PFSK-1 (cell line): ENCODE measurements at regions not wholly inside any gene's neighbourhood (a gene's known extent, or its start where the extent isn't known, plus 50 kb on each side); places are given as distances from the start of the nearest gene placed in this dataset.

Experiments
- FOXP2 ChIP-seq: optimal IDR thresholded peaks from 2 replicates; pipeline ENCODE3; 2011; ENCODE audit warnings: borderline replicate concordance, control low read depth, inconsistent platforms; ENCODE audit not compliant: insufficient read depth; ENCODE audit errors: extremely low read length, extremely low read depth
- POLR2AphosphoS5 ChIP-seq: IDR thresholded peaks from 2 replicates; pipeline ENCODE4 v1.6.1; 2012; ENCODE audit warnings: low read depth, mild to moderate bottlenecking, control low read depth, low read length, moderate library complexity
- SIN3A ChIP-seq: IDR thresholded peaks from 2 replicates; pipeline ENCODE4 v1.6.1; 2012; ENCODE audit warnings: mild to moderate bottlenecking, low read length, moderate library complexity, borderline replicate concordance; ENCODE audit not compliant: insufficient read depth
- TAF1 ChIP-seq: IDR thresholded peaks from 2 replicates; pipeline ENCODE4 v1.6.1; 2012; ENCODE audit warnings: low read length, control low read depth, borderline replicate concordance; ENCODE audit not compliant: insufficient read depth
- TF ChIP-seq, protein P1 (sequence below), 2 experiments: IDR thresholded peaks; 2 replicates each; pipeline versions ENCODE4 v1.6.1 to v1.8.0; 2011 to 2012; ENCODE audit warnings: low read depth in 2 of 2, low read length in 2 of 2, control low read depth in 1 of 2, inconsistent platforms in 1 of 2, mild to moderate bottlenecking in 1 of 2, moderate library complexity in 1 of 2; ENCODE audit not compliant: insufficient read depth in 1 of 2

DNA sequence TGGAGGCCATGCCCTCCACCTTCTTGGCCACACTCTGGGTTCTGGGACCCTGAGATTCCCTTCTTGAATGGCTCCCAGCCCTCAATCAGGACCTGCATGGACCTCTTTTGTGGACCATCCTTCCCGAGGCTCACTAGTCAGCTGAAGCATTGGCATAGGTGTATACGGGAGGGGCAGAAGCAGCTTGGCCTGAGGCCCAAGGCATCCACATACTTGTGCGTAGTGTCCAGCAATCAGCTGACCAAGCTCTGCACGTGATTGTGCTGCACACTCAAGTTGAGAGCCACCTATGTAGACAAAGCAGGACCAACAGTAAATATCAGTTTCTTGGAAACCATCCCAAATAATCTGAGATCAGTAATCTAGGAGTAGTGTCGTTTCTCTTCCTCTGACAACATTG, 119.6 kb downstream of the INSIG2 start:
- TF ChIP-seq TAF1: no peak
- TF ChIP-seq POLR2AphosphoS5: no peak
- TF ChIP-seq, protein P1, sequence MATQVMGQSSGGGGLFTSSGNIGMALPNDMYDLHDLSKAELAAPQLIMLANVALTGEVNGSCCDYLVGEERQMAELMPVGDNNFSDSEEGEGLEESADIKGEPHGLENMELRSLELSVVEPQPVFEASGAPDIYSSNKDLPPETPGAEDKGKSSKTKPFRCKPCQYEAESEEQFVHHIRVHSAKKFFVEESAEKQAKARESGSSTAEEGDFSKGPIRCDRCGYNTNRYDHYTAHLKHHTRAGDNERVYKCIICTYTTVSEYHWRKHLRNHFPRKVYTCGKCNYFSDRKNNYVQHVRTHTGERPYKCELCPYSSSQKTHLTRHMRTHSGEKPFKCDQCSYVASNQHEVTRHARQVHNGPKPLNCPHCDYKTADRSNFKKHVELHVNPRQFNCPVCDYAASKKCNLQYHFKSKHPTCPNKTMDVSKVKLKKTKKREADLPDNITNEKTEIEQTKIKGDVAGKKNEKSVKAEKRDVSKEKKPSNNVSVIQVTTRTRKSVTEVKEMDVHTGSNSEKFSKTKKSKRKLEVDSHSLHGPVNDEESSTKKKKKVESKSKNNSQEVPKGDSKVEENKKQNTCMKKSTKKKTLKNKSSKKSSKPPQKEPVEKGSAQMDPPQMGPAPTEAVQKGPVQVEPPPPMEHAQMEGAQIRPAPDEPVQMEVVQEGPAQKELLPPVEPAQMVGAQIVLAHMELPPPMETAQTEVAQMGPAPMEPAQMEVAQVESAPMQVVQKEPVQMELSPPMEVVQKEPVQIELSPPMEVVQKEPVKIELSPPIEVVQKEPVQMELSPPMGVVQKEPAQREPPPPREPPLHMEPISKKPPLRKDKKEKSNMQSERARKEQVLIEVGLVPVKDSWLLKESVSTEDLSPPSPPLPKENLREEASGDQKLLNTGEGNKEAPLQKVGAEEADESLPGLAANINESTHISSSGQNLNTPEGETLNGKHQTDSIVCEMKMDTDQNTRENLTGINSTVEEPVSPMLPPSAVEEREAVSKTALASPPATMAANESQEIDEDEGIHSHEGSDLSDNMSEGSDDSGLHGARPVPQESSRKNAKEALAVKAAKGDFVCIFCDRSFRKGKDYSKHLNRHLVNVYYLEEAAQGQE (IDR thresholded peaks at IDR 0.05; ENCODE audit: insufficient read depth in 1 of 2, low read depth in 2 of 2, low read length in 2 of 2): no peak
- no peak for TF ChIP-seq SIN3A
- TF ChIP-seq FOXP2: no peak
